ENCODE measurements at regions not wholly inside any gene's neighbourhood (a gene's known extent, or its start where the extent isn't known, plus 50 kb on each side); places are given as distances from the start of the nearest gene placed in this dataset.

- no peak for DNase-seq
These were observed 59.8 kb upstream of the B3GAT1 start for GRCh38 chr11:134471716-134472455.

GRCh38 chr11:134471087-134471715, 59.2 kb upstream of the B3GAT1 start:
- peak; percentile 13 for DNase-seq

- DNase-seq: no peak
These were observed 58.2 kb upstream of the B3GAT1 start for GRCh38 chr11:134470238-134470637.

- DNase-seq: no peak
These were observed 57.6 kb upstream of the B3GAT1 start for GRCh38 chr11:134469627-134470026.

- DNase-seq: no peak
These were observed 56.8 kb upstream of the B3GAT1 start for GRCh38 chr11:134468796-134469195.

GRCh38 chr11:134468081-134468668, 56.1 kb upstream of the B3GAT1 start:
- no peak for DNase-seq

GRCh38 chr11:134466610-134467567, 54.8 kb upstream of the B3GAT1 start:
- DNase-seq: no peak

- DNase-seq: no peak
These were observed 54.1 kb upstream of the B3GAT1 start for GRCh38 chr11:134466156-134466555.

- DNase-seq: no peak
These were observed 53.1 kb upstream of the B3GAT1 start for GRCh38 chr11:134464981-134465730.

GRCh38 chr11:134464196-134464595, 52.2 kb upstream of the B3GAT1 start:
- no peak for DNase-seq

- DNase-seq: no peak
These were observed 51.7 kb upstream of the B3GAT1 start for GRCh38 chr11:134463716-134464115.

Data from skin of body (tissue), 1 donor.